ENCODE measurements at regions not wholly inside any gene's neighbourhood (a gene's known extent, or its start where the extent isn't known, plus 50 kb on each side); places are given as distances from the start of the nearest gene placed in this dataset.
"Not testable (repeated sequence)": the region's sequence is repeated elsewhere in the genome, so short reads cannot be mapped to it uniquely, and the experiment has no call there.

DNA sequence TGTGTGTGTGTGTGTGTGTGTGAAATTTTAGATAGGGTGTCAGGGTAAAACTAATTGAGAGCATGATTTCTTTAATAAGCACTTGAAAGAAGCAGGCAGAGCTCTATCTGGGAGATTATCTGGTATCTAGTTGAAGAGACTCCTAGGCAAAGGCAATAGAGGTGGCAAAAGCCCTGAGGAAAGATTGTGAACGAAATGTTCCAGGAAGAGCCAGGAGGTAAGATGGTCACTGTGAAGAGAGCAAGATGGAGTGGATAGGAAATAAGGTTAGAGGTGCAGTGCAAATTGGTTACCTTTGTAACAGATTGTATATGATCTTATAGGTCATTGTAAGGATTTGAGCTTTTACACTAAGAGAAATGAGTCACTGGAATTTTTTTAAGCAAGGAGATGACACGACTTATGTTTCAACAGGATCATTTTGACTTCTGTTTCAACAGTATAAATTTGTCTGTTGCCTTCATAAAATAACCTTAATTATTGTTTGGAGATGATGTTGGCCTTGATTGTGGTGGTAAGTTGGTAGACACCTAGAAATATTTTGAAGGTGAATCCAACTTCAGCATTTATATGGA lies 239.6 kb downstream of the PARP8 start:
- H3K9me2 ChIP-seq (ENCODE audit: low read depth, low read length), result no peaks in the 10 kb centered on the region
- H3K9ac ChIP-seq (ENCODE audit: low read length), result no peak overlapping the region
- TF ChIP-seq CTCF (IDR thresholded peaks at IDR 0.05; ENCODE audit: low read length) (no peak), EZH2 (IDR thresholded peaks at IDR 0.05; ENCODE audit: borderline replicate concordance, low read length) (no peak)
- no peak overlapping the region for H2AFZ ChIP-seq (ENCODE audit: low read length)
- no peaks in the 10 kb centered on the region for H3K79me2 ChIP-seq (ENCODE audit: insufficient read depth, low read length)
- no peaks in the 10 kb centered on the region for H4K20me1 ChIP-seq (ENCODE audit: insufficient read depth, low read length)
- H3K9me3 ChIP-seq (ENCODE audit: low read length), result no peaks in the 10 kb centered on the region
- H3K4me1 ChIP-seq (ENCODE audit: insufficient read depth, low read length, severe bottlenecking), result no peaks in the 10 kb centered on the region
- no peaks in the 10 kb centered on the region for H3K36me3 ChIP-seq (ENCODE audit: insufficient read depth, low read length)
- no peak overlapping the region for H3K4me2 ChIP-seq (ENCODE audit: low read length)
- H3F3A ChIP-seq (ENCODE audit: insufficient read depth, low read length), result no peaks in the 10 kb centered on the region
- H3K27me3 ChIP-seq (ENCODE audit: insufficient read depth, low read length), result no peaks in the 10 kb centered on the region
- no peak overlapping the region for H3K4me3 ChIP-seq (ENCODE audit: low read depth, low read length, poor library complexity, severe bottlenecking)
- H3K27ac ChIP-seq (ENCODE audit: low read depth, low read length, poor library complexity, severe bottlenecking), result no peak overlapping the region

GRCh38 chr5:50920160-50920559 lies 253.7 kb downstream of the PARP8 start:
- H2AFZ ChIP-seq (ENCODE audit: low read length); H3F3A ChIP-seq (ENCODE audit: insufficient read depth, low read length); H3K27ac ChIP-seq (ENCODE audit: low read depth, low read length, poor library complexity, severe bottlenecking); H3K36me3 ChIP-seq (ENCODE audit: insufficient read depth, low read length); H4K20me1 ChIP-seq (ENCODE audit: insufficient read depth, low read length); H3K4me2 ChIP-seq (ENCODE audit: low read length); H3K9me3 ChIP-seq (ENCODE audit: low read length); H3K9me2 ChIP-seq (ENCODE audit: low read depth, low read length); H3K4me3 ChIP-seq (ENCODE audit: low read depth, low read length, poor library complexity, severe bottlenecking); H3K79me2 ChIP-seq (ENCODE audit: insufficient read depth, low read length); H3K9ac ChIP-seq (ENCODE audit: low read length); H3K4me1 ChIP-seq (ENCODE audit: insufficient read depth, low read length, severe bottlenecking); H3K27me3 ChIP-seq (ENCODE audit: insufficient read depth, low read length): not testable (repeated sequence)

GRCh38 chr5:50921366-50922133 lies 255.1 kb downstream of the PARP8 start:
- H3K9me2 ChIP-seq (ENCODE audit: low read depth, low read length), result no peaks in the 10 kb centered on the region
- H3F3A ChIP-seq (ENCODE audit: insufficient read depth, low read length), result no peaks in the 10 kb centered on the region
- no peaks in the 10 kb centered on the region for H3K27me3 ChIP-seq (ENCODE audit: insufficient read depth, low read length)
- TF ChIP-seq CTCF (IDR thresholded peaks at IDR 0.05; ENCODE audit: low read length) (no peak), EZH2 (IDR thresholded peaks at IDR 0.05; ENCODE audit: borderline replicate concordance, low read length) (no peak)
- no peaks in the 10 kb centered on the region for H3K36me3 ChIP-seq (ENCODE audit: insufficient read depth, low read length)
- H3K4me1 ChIP-seq (ENCODE audit: insufficient read depth, low read length, severe bottlenecking), result peaks cover 8% of the 10 kb centered on the region
- no peaks in the 10 kb centered on the region for H3K9me3 ChIP-seq (ENCODE audit: low read length)
- H2AFZ ChIP-seq (ENCODE audit: low read length), result no peak overlapping the region
- H4K20me1 ChIP-seq (ENCODE audit: insufficient read depth, low read length), result no peaks in the 10 kb centered on the region
- no peak overlapping the region for H3K4me2 ChIP-seq (ENCODE audit: low read length)
- H3K9ac ChIP-seq (ENCODE audit: low read length), result no peak overlapping the region
- no peak overlapping the region for H3K27ac ChIP-seq (ENCODE audit: low read depth, low read length, poor library complexity, severe bottlenecking)
- H3K4me3 ChIP-seq (ENCODE audit: low read depth, low read length, poor library complexity, severe bottlenecking), result no peak overlapping the region
- H3K79me2 ChIP-seq (ENCODE audit: insufficient read depth, low read length), result no peaks in the 10 kb centered on the region
